ENCODE measurements at regions not wholly inside any gene's neighbourhood (a gene's known extent, or its start where the extent isn't known, plus 50 kb on each side); places are given as distances from the start of the nearest gene placed in this dataset.
"Not testable (repeated sequence)": the region's sequence is repeated elsewhere in the genome, so short reads cannot be mapped to it uniquely, and the experiment has no call there.

DNA sequence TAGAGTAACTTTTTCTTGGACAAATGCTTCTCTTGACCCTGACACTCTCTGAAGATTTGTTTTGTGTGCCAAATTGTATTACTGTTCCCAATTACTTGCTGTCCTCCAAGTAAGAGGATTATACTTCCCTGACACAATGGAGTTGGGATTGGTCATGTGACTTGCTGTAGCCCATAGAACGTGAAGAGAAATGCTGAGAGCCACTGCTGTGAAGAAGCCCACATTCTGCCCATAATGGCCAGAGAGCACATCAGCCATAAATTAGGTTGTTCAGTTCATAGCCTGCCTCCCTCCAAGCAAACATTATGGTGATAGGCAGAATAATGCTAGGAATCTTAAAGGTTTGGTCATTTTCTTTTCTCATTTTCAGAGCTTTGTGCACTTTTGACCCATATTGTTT lies 198.9 kb downstream of the SPATA31A1 start:
- FAIRE-seq; DNase-seq (ENCODE audit: insufficient read length, low spot score): not testable (repeated sequence)

DNA sequence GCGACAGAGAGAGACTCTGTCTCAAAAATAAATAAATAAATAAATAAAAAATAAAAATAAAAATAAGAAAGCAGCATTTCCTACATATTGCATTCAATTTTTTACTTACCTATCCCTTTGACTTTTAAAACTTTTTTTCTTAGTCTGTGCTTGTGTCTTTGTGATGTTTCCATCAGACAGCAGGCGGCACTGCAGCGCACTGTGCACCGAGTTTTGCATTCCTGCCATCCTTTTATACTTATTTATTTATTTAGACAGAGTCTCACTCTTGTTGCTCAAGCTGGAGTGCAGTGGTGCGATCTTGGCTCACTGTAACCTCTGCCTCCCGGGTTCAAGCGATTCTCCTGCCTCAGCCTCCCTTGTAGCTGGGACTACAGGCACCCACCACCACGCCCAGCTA lies 203.9 kb downstream of the SPATA31A1 start:
- DNase-seq (ENCODE audit: insufficient read length, low spot score); FAIRE-seq: not testable (repeated sequence)

DNA sequence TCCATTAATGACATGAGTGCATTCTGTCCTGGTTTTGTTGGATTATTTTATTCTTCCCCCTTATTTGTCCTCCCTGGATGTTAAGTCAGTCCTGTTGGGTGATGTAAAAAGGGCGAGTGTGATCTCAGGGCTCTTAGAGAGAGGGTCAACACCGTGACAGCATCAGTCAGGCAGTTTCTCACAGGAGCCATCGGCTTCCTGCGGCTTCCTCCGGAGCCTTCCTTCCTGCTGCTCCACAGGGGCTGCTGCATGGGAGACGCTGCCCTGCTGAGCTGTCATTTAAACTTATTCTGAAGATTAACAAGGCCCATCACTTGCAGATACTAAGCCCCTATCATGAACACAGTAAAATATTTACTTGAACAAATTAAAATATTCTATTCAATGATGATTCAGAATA lies 211.3 kb downstream of the SPATA31A1 start:
- DNase-seq (ENCODE audit: insufficient read length, low spot score); FAIRE-seq: not testable (repeated sequence)

DNA sequence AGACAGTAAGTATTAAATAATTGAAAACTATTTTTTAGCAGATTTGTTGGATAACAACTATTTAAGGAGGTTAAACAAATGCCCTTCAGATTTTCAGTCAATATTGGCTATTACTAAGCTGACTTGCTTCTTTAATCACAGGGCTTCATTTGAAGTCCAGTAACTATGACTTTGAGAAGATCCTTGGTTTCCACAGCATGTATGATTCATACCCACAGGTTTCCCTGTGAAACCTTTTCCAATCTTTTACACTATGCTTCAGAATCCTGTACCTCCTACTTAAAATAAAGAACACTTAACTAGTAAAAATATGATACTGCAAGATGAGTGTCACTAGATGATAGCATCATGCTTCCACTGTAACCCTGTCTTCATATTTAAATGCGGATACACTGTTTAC lies 211.9 kb downstream of the SPATA31A1 start:
- not testable (repeated sequence) for DNase-seq (ENCODE audit: insufficient read length, low spot score); FAIRE-seq

DNA sequence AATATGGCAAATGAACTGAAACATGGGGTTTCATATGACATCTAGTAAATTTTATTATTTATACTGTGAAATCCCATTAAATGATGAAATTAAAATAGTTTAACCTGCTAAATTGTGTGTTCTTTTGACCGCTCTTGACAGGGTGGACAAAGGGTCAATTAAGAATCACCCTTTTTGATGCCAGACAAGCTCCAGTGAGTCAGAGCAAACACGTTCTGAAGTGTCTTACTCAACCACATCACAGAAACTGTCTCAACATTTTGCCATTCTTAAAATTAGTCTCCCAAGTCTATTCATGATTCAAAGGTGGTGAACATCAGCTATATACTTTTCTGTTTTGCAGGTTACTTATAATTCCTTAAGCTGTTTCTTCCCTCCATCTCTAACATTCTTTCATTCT lies 213.4 kb downstream of the SPATA31A1 start:
- not testable (repeated sequence) for FAIRE-seq

DNA sequence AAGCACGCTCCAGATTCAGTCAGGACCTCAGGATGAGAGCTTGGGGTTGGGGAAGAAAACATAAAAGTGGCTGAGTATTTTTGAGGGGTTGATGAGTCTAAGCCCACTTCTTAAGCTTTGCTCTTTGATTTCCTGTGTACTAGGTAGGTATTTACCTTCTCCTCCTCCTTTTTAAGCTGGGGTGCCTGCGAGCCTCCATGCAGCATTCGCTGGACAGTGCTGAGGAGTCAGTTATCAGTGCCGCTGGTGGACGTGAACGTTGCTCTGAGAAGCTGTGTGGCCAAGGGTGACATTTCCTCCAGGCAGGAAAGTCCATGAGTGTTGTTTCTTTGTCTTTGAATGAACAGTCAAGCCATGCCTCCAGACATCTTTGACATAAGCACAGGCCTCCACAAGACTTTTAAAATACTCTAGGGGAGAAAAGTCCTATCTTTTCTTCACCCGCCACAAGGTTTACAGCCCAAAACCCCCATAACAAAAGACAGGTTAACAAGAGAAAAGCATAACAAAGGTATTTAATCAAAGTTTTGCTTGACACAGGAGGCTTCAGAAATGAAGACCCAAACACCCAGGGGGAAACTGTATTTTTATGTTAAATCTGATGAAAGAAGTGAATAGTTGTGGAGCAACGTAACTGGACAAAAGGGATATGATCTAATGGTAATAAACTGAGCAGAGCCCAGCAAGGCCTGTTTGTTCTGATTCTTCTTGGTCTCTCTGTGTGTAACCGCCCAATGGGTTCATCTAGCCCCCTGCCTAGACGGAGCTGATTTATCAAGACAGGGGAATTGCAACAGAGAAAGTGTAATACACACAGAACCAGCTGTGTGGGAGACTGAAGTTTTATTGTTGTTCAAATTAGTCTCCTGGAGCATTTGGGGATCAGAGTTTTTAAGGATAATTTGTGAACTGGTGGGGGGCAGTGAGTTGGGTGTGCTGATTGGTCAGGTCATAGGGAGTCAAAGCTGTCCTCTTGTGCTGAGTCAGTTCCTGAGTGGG lies 217.9 kb downstream of the SPATA31A1 start:
- FAIRE-seq; DNase-seq (ENCODE audit: insufficient read length, low spot score): not testable (repeated sequence)

More for the DNA sequence above, 213.4 kb downstream of the SPATA31A1 start:
- not testable (repeated sequence) for DNase-seq (ENCODE audit: insufficient read length, low spot score)

DNA sequence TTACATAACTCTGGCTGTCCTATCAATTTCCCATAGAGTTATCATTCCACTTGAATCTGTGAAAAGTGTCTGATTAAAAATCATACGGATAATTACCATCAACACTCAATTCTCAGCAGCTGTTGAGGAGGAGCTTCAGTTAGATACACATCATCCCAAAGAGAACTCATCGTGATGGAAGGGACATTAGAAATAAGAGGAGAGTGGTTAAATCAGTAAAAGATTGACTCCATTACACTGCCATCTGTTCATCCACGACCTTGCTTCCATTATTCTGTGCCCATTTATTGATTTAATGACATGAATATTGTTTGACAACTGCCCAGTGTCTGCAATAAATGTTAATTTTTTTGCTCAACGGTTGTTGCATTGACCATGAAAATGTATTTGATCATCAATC lies 223.5 kb downstream of the SPATA31A1 start:
- not testable (repeated sequence) for FAIRE-seq; DNase-seq (ENCODE audit: insufficient read length, low spot score)

DNA sequence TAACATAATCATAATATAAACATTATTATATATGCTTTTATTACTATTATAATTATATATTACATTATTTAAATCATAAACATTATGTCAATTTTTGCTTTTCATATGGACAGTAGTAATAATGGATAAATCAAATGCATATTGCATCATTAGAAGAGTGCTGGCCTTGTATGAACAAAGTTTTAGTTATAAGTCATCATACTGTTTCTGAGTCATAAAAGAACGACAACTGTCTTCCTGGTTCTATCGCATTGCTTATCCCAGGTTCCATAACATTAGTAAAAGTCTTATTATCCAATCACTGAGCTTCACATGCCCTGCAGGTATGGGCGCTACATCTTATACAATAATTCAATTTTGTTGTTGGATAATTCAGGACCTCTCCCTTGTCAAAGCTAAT lies 225.8 kb downstream of the SPATA31A1 start:
- not testable (repeated sequence) for FAIRE-seq; DNase-seq (ENCODE audit: insufficient read length, low spot score)

DNA sequence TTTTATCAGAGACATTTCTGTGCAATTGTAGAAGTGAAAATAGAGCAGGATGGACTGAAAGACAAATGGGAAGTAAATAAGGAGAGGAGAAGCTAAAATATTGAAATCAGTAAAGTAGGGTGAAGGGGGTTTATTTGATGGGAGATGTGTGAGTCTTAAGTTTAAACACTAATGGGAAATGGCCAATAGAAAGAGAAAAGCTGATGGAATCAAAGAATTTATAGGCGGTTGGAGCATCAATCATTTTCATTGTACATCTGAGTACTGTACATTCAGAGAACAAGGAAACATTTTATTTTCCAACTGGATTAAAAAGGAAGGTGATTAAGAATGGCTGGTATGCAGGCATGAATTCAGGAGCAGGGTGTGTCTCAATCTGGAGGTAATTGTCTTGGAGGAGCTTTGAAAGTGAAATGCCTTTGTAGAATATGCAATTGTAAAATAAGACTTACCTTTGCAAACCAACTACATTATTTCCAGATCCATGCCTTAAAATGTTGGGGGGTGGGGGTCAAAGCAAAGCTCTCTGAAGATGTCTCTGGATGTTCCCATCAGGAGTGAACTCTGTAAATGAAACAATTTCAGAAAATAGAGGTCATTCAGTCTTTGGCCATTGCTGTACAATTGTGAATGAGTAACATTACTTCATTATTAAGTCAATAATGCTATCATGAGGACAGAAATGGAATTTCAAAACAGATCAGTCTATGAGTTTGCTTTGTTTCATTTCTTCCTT lies 227.4 kb downstream of the SPATA31A1 start:
- FAIRE-seq; DNase-seq (ENCODE audit: insufficient read length, low spot score): not testable (repeated sequence)

DNA sequence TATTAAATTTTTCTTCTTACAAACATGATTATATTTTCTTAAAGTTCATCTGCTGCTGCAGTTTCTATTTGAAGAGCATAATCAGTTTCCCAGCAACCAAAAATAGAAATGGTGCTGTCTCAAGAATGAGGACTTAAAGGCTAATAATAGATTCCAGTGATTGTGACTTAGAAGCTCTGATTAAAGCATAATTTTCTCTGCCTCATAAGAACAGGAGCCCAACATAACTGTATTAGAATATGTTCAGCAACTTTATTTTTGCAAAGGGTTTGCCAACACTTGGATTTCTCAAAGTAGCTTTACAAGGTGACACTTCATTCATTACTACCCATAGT lies 227.9 kb downstream of the SPATA31A1 start:
- FAIRE-seq; DNase-seq (ENCODE audit: insufficient read length, low spot score): not testable (repeated sequence)

DNA sequence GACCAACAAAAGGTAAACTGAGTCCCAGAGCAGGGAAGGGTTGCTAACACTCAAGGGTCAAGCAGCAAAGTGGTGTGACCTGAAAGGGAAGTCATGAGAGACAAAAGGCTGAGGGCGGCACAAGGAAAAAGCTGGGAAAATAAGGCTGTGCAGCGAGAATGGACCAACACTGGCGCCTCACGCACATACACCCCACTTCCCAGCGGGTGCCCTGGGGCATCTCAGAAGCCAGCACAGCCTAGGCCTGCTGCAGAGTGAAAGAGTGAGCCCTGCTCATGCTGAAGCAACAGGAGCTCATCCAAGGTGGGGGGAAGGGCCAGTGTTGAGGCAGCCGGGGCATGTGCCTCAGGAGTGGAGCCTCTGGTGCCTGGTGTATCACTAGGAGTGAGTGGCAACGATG lies 229.8 kb downstream of the SPATA31A1 start:
- not testable (repeated sequence) for DNase-seq (ENCODE audit: insufficient read length, low spot score); FAIRE-seq

DNA sequence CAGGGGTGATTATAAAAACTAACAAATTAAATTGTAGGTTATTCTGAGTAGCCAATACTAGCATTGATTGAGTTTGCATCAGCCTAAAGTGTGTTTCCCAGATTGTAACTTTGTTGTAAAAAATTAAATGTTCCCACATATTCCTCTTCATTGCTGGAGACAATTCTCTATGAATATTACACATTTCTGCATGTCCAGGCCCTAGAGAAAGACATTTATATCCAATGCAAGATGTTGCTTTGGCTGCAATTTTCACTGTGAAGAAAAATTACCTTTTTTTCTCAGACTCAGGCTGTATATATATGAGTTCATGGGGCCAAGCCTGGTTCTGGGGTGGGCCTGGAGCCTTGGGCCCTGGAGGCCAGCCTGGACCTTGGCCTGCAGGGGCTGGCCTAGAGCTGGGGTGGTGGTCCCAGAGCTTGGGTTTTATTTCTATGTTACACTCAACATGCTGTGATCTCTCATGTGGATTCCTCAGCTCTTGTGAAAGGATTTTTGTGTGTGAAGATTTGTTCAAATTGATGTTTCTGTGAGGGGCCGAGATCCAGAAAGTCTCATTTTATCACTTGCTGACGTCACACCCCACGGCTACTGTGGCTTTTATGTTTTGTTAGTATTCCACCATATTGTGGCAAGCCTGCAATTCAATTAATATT lies 232.5 kb downstream of the SPATA31A1 start:
- no peak for DNase-seq (ENCODE audit: insufficient read length, low spot score)
- no peak for FAIRE-seq
- TF ChIP-seq POLR2A (IDR thresholded peaks at IDR 0.05; ENCODE audit: low read depth, low read length) (no peak), POLR2AphosphoS5 (IDR thresholded peaks at IDR 0.05; ENCODE audit: low read depth, low read length) (no peak), SPI1 (IDR thresholded peaks at IDR 0.05; ENCODE audit: low read depth, low read length) (no peak), TAF1 (IDR thresholded peaks at IDR 0.05; ENCODE audit: low read depth, low read length) (no peak), POU2F2 (IDR thresholded peaks at IDR 0.05; ENCODE audit: low read depth, low read length) (no peak), PAX5 (IDR thresholded peaks at IDR 0.05; ENCODE audit: insufficient read depth, low read length, severe bottlenecking) (no peak)

DNA sequence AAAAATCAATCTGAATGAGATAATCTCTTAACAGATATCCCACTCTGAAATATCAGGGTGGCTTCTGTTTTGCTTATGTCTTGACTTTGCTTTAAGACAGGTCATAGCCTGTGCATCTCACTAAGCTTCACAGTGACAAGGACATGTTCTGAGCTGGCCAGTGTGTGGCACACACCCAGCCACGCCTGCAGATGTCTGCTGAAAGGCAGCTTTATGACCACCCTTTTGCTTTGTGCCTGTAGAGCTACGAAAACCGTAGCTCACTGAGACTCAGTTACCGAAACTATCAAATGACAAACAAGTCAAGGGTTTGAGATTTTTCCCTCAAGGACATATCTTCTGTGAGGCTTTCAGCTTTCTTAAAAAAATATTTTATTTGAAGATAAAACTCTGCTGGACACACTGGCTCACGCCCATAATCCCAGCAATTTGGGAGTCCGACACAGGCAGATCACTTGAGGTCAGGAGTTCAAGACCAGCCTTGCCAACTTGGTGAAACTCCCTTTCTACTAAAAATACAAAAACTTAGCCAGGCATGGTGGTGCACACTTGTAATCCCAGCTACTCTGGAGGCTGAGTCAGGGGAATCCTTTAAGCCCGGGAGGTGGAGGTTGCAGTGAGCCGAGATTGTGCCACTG lies 233.2 kb downstream of the SPATA31A1 start:
- FAIRE-seq: no peak
- TF ChIP-seq POLR2A (IDR thresholded peaks at IDR 0.05; ENCODE audit: low read depth, low read length) (no peak), TAF1 (IDR thresholded peaks at IDR 0.05; ENCODE audit: low read depth, low read length) (no peak), POLR2AphosphoS5 (IDR thresholded peaks at IDR 0.05; ENCODE audit: low read depth, low read length) (no peak), POU2F2 (IDR thresholded peaks at IDR 0.05; ENCODE audit: low read depth, low read length) (no peak), SPI1 (IDR thresholded peaks at IDR 0.05; ENCODE audit: low read depth, low read length) (no peak), PAX5 (IDR thresholded peaks at IDR 0.05; ENCODE audit: insufficient read depth, low read length, severe bottlenecking) (no peak)
- DNase-seq (ENCODE audit: insufficient read length, low spot score): no peak

DNA sequence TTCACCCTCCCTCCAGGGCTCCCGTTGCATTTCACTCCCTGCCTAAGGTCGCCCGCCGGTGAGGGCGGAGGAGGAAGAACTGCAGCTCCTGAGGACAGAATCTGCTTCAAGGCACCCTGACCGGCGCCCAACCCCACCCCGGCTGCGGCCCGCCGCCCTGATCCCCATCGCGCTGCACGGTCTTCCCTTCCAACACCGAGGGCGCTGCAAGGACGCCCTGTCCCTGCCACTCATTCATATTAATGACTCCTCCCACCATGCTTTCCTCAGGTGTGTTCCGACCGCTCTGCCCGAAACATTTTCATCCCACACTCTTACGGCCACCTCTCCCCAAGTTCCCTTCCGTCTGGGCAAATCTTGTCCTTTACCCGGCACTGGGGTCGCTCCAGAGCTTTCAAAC lies 248.6 kb downstream of the SPATA31A1 start:
- FAIRE-seq; DNase-seq (ENCODE audit: insufficient read length, low spot score): not testable (repeated sequence)

DNA sequence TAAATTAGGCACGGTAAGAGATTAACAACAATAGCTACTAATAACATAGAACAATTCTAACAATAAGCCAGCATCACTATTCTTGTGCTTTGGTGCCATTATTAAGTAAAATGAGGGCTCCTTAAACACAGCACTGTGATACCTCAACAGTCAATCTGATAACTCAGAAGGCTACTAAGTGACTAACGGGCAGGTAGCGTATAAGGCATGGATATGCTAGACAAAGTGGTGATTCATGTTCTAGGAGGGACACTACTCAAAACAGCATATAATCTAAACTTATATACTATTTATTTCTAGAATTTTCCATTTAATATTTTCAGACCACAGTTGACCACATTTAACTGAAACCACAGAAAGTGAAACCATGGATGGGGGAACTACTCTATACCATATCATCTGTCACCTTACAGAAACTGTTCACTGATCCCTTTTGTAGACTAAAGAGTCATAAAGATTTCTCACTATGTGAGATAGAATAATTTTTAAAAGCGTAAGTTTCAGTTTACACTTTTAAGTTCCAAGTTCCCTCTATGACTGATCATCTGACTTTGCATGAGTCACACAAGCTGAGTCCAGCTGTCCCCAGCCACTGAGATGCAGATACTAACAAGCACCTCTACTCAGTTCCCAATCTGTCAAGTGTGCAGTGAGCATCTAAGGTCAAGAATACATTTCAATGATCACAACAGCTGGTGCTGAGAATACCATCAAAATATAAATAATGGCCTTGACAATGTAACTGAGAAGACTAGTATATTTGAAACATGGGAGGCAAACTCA lies 256.2 kb downstream of the SPATA31A1 start:
- not testable (repeated sequence) for FAIRE-seq; DNase-seq (ENCODE audit: insufficient read length, low spot score)

DNA sequence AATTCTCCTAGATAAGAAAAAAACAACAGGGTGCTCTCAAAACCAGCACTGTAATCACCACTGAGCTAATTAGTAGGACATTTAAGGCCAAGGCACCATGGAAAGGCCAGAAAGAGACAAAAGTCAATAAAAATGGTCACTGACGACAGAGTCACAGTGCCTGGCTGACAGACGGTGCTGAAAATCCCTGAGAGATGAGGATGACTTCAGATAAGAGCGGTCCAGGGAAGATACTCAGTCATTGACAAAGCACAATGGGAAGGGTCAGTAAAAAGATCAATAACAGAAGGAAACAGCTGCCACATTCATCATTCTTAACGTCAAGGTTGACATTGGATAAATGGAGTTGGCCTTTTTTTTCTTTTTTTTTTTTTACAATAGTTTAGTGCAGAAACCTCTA lies 261.0 kb downstream of the SPATA31A1 start:
- DNase-seq (ENCODE audit: insufficient read length, low spot score); FAIRE-seq: not testable (repeated sequence)

Data from GM12891 (cell line).